ENCODE measurements at regions not wholly inside any gene's neighbourhood (a gene's known extent, or its start where the extent isn't known, plus 50 kb on each side); places are given as distances from the start of the nearest gene placed in this dataset.

DNA sequence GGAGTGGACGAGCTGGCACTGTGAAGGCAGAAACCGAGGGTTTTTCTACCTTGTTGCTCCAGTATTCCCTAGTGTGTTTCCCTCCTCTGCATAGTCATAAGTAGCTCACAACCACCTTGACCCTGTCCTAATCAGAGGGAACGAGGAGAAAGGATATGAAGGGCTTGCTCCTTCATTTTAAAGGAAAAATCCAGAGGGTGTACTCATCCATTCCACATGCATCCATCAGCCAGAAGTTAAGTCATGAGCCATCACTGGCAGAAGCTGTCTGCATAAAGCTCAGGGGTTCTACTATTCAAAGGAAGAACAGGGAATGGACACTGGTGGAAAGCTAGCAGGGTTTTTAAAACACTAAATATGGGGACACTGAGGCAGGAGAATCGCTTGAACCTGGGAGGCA lies 84.3 kb upstream of the FOXN3 start:
- DNase-seq (ENCODE audit: extremely low read depth in 1 of 2, low read depth in 1 of 2), result no peak

DNA sequence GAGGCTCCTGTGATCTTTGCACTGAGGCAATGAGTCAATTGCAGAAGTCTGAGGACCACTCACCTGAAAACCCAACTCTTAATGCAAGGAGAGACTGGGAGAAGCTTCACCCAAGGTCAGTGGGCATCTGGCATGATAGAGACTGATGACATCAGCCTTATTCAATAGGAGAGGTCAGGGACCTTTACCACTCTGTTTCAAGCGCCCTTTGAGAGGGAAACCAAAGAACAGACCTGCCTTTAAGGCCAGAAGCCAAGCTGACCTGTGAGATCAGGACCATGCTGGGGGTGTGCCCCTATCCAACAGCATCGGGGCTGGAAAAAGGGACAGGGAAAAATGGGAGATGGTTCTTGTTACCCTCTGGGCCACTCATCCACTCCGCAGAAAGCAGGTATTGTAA lies 83.3 kb upstream of the FOXN3 start:
- no peak for DNase-seq (ENCODE audit: extremely low read depth in 1 of 2, low read depth in 1 of 2)

DNA sequence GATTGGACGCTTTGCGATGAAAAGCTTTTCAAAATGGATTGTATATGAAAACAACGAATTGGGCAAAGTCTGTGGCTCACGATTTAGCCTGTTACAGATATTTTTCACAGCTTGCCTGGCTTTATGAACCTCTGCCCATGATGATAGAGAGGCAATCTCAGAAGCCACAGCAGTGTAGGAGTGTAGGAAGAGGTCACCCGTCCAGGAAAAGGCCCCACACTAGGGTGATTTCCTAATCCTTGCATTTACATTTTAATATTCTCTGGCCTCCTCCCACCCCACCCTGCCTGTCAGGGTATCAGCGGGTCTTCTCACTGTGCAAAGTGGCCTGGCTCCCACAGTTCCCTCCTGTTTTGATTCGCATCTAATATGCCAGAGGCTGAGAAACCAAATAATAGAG lies 81.8 kb upstream of the FOXN3 start:
- DNase-seq (ENCODE audit: extremely low read depth in 1 of 2, low read depth in 1 of 2), result no peak

DNA sequence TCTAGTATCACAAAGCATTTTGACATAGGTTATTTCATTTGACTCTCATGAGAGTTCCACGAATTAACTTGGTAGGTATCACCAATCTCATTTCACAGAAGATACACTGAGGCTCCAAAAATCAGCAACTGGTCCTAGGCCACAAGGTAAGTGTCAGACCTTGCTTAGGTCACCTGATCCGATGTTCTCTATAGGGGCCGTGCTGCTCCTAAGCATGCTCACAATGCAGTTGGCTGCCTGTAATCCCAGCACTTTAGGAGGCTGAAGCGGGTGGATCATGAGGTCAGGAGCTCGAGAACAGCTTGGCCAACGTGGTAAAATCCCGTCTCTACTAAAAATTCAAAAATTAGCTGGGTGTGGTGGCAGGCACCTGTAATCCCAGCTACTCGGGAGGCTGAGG lies 78.7 kb upstream of the FOXN3 start:
- DNase-seq (ENCODE audit: extremely low read depth in 1 of 2, low read depth in 1 of 2), result no peak

DNA sequence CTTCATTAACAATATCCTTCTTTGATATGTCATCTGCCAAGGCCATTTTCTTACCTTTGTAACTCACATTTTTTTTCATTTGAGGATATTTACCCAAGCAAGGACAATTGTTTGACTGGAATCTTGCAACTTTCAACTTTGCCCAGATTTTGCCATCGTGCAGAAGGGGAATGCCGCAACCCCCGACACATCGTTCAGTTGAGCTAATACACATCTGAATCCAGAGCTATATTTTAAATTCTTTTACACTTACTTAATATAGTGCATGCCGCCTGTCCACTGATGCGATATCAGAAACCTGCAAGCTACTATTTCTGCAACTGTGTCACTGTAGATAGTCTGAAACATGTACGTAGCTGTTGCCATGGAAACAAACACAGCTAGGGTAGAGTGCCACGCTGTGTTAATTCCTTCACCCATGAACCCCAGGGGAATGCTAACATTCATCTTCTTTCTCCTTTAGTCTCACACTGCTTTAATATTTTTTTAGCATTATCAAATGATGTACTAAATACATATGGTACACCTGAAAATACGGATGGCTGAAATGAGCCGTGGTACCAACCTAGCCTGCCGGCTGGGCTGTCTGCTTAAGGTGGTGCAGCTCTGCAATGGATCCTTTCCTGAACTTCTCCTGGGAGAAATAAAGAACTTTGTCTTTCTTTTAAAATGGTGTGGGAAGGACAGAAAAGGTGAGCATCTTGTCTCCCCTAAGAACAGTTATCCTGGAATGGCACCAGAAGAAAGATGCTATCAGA lies 77.0 kb upstream of the FOXN3 start:
- DNase-seq (ENCODE audit: extremely low read depth in 1 of 2, low read depth in 1 of 2), result no peak

DNA sequence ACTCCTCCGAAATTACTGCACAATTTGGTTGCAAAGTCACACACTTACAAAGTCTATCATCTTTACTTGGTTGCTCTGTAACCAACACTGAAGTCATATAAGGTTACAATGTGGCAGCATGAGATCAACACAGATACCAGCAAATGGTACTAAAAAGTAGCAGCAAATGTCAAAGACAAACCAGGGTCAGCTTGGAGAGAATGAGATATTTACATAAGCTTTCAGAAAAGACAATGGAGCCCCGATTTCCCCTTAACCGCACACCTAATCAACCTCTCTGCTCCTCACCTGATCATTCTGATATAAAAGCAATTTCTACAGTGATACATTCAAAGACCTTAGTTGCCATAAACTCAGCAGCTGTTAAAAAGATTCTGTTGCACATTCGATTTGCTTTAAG lies 76.4 kb upstream of the FOXN3 start:
- no peak for DNase-seq (ENCODE audit: extremely low read depth in 1 of 2, low read depth in 1 of 2)

DNA sequence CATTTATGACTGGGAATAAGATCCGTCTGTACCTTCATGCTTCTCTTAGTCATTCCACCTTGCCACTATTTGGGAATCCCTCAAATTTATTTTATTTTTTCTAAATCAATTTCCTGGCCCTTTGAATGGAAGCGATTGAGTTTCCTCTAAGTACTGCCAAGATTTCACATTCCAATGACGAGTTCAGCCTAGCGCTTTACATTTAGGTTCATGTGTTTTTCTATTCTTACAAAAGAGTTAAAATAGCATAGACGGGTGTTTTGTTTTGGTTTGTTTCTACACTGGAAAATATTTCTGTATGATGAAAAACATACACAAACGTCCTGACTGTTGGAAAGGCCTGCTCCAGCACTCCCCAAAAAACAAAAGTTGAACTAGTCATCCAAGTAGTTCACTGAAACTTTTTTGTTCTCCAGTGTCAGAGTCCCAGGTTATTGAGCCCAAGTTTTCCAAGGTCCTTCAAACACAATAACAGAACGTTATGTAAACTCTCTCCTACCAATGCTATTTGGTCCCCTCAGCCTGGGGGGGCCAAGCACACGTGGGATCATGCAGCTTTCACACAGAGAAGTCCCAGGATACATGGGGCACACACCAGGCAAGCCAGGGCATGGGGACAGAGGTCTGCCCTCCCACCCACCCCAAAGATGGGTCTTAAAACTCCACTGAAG lies 74.8 kb upstream of the FOXN3 start:
- no peak for DNase-seq (ENCODE audit: extremely low read depth in 1 of 2, low read depth in 1 of 2)

DNA sequence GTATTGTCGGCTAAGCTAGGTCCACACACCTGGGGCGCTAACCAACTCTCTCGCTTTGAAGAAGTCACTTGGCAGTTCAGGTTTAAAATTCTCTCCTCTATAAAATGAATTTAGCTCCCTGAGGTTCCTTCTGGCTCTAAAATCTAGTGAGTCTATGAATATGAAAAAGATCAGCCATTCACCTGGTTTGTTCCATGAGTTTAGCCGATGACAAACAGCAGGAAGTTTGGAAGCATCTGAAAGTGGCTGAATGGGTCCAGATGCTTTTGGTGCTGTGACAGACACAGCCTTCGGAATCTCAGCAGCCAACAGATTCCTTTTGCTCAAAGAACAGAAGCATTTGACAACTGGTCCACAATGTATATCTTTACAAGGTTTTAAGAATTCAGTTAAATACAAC lies 73.4 kb upstream of the FOXN3 start:
- no peak for DNase-seq (ENCODE audit: extremely low read depth in 1 of 2, low read depth in 1 of 2)

DNA sequence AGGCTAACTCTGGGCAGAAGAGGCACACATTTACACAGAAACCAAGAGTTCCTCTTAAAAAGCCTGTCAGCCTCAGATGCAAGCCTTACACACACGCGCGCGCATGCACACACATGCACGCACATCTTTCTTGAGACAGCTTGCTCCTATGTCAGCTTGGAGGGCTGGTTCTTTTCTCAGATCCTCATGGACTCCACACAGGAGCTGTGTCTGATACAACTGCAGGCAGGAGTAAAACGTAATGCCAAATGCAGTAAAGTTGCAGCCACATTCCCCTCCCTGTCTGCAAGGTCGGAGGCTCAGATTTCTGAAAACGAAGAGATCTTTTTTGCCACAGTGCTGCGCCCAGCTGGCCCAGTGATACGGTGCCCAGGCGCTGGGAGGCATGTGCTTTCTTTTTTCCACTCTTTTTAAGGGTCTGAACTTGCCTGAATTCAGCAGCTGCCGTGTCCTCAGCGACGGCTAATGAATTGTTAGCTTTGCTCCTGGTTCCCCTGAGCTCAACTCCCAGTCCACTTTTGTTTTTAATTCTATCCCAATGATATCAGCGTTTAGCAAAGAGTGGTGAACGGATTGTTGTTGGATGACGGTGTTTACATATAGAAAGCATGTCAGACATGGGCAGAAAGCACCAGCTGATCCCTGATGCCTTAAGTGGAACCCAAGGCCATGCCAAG lies 72.9 kb upstream of the FOXN3 start:
- no peak for DNase-seq (ENCODE audit: extremely low read depth in 1 of 2, low read depth in 1 of 2)

DNA sequence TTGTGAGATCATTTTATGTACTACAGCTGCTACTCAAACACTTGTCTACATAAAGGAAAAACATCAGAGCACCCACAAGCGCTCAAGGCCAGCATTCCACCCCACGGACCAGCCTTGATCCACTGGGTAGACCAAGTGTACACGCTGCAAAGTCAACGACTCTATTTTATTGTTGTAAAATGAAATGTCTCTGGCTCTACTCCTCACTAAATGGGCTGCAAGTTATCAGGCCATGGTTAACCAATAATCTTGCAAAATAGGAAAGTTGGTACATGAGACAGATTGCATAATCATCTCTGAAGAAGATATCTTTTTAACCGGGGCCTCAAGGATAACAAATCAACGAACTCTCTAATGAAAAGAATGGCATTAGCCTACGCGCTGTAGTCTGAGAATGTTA lies 69.9 kb upstream of the FOXN3 start:
- no peak for DNase-seq (ENCODE audit: extremely low read depth in 1 of 2, low read depth in 1 of 2)

DNA sequence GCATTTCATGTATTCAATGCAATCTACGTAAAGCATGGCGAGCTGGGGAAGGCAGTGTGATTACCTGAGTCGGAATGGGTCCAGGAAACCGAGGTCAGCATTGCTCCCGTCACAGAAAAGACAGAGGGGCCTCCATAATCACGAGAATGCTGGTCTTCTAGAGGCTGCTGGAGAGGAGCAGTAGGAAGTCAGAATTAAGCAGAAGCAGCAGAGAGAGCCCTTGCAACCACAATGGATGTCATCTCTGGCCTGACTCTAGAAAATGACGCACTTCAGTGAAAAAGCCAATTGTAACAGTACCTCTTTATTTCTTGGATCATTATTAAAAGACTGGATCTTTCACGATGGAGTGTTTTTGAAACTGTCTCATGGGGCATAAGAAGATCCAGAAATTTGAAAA lies 69.5 kb upstream of the FOXN3 start:
- no peak for DNase-seq (ENCODE audit: extremely low read depth in 1 of 2, low read depth in 1 of 2)

DNA sequence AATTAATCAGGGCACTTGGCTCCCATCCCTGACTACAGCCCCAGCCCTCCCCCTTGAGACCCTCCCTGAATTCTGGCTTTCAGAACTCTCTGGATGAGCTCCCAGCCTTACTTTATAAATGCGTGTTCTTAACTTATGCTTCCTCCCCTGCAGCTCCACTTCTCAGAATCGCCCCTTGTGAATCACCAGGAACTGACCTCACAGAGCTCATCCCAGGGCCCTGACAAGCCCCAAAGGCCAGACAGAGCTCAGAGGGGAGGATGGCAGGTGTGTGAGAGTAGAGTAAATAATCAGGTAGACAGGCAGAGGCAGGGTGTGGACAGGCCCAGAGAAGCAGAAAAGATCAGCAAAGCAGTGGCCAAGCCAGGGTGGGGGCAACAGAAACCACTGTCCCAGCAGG lies 68.2 kb upstream of the FOXN3 start:
- no peak for DNase-seq (ENCODE audit: extremely low read depth in 1 of 2, low read depth in 1 of 2)

DNA sequence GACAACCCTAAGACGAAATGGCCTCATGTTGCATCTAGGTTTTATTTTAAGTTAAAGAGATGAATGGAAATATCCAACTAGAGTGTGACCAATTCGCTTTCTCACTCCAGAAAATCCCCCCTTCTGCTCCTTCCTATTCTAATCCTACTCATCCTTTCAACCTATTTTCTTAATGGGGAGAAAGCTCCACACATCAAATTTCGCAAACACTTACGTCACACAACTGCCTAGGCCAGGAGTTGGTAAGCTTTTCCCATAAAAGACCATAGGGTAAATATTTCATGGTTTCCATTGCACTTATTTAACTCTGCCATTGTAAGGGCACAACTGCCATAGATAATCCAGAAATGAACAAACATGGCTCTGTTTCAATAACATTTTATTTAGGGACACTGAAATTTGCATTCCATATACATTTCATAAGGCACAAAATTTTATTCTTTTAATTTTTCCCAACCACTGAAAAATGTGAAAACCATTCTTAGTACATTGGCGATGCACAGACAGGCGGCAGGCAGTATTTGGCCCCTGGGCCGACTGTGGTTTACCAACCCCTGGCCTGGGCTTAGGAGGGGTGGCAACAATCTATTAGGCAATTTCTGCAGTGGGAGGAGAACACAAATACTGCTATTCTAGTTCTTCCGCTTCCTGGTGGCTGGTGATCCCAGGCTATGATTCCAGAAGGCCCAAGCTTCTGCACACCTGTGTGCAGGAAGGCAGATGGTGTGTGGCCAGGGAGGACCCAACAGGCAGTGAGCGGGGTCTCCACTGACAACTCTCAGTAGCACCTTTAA lies 67.2 kb upstream of the FOXN3 start:
- no peak for DNase-seq (ENCODE audit: extremely low read depth in 1 of 2, low read depth in 1 of 2)

DNA sequence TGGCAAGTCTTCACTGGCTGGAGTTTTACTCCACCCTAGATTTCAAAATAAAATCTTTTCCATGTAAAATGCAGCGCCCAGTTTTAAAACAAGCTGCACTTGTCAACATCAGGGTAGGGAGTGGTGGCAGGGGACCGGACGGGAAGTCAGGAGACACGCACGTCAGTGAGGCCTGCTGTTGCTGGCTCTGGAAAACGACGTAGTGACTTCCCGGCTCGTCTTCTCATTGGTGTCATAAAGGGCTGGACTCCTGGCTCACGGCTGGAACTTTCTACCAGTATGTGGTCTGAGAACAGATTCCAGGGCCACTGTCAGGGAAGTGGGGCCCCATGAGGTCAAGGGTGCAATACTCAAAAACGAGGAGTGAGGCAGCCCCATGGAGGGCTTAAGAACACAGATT lies 64.2 kb upstream of the FOXN3 start:
- no peak for DNase-seq (ENCODE audit: extremely low read depth in 1 of 2, low read depth in 1 of 2)

DNA sequence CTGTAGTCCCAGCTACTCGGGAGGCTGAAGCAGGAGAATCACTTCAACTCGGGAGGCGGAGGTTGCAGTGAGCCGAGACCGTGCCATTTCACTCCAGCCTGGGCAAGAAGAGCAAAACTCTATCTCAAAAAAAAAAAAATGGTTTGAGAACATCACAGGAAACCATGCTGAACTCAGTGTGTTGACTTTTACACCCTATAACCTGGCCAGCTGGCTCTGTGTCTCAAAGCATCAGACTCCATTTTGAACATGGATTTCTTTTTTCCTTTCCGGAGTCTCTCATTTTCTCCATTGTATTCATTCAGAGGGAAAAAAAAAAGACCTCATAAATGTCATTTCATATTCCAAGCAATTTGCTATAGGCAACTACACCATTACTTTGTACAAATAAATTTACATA lies 63.2 kb upstream of the FOXN3 start:
- no peak for DNase-seq (ENCODE audit: extremely low read depth in 1 of 2, low read depth in 1 of 2)

DNA sequence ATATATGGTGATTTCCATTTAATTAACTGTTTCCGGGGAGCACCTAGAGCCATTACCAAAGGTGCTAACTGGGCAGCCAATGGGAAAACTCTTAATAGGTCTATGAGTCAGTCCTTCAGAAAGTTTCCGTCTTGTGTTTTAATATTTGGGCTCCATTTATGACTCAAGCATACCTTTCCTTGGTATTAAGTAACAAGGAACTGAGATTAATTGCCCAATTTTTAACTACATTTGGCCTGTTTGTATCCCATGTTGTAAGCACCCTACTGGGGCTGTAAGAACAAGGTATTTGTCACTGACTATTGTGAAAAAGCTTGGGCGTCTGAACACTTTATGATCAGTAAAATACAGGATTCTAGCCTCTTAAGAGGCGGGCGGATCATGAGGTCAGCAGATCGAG lies 62.8 kb upstream of the FOXN3 start:
- no peak for DNase-seq (ENCODE audit: extremely low read depth in 1 of 2, low read depth in 1 of 2)

DNA sequence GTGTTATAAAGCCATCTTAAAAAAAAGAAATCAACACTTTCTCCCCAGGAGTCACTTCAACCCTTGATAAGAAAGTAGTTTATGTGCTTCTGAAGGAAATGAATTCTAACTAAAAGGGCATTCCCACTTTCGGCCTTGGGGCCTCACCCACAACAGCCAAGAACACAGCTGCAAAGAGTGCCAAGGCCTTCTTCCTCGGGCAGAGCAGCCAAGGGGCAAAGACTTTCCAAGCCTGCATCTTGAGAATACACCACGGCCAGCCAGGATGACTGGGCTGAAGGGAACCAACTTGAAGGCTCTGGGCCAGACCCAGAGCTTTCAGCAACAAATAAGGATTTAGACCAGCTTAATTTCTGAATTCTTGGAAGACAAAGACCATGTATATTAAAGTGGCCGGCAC lies 60.4 kb upstream of the FOXN3 start:
- no peak for DNase-seq (ENCODE audit: extremely low read depth in 1 of 2, low read depth in 1 of 2)

DNA sequence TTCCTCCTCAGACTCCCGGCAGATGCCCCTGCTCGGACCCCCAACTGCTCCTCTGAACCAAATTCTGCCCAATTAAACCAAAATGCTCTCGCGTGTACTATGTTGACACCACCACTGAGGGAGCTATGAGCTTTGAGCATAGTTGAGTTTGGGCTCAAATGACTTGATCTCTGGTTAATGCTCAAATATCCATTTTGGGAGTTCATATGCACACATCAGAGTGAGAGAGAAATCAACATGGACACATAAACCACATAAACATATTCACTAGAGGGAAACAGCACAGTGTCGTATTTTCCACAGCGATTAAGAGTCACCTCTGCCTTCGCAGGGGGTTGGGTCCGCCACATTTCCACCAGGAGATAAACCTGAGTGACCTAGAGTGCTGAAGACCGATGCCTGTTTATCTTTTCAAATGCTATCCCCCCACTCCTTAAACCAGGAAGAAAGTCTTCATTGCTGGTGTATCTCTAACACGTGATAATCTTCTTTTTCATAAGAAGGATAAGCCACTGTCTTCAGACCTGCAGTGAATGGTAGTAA lies 59.4 kb upstream of the FOXN3 start:
- no peak for DNase-seq (ENCODE audit: extremely low read depth in 1 of 2, low read depth in 1 of 2)

DNA sequence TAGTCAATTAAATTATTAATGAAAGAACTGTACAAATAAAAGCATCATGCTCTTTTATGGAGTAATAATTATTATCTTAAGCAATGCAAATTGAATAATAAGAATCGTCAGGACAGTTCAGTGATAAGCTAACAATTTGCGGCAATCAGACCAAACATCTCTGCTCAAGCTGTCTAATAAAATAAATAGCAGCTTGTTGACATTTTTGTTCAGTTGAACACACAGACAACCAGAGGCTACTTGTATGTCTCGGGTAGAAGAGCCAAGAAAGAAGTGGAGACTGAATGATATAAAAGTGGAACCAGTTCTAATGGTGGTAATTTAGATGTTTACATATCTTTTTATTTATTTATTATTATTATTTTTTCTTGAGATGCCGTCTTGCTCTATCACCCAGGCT lies 57.4 kb upstream of the FOXN3 start:
- no peak for DNase-seq (ENCODE audit: extremely low read depth in 1 of 2, low read depth in 1 of 2)

DNA sequence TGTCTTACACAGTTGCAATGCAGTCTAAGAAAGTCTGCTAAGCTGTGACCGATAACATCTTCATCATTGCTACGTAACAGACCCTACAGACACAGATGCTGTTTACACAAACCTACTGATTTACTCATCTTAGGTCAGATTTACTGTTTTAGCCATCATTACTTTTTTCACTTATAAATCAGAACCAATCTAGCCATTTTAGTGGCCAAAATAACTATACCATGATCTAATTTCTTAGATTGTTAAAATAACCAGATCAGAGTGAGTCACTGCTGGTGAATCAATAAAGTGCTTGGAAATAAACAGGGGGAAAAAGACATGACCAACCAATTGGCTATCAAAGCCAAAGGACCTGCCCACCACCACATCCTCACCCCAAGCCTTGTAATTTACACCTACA lies 57.0 kb upstream of the FOXN3 start:
- DNase-seq (ENCODE audit: extremely low read depth in 1 of 2, low read depth in 1 of 2), result no peak

DNA sequence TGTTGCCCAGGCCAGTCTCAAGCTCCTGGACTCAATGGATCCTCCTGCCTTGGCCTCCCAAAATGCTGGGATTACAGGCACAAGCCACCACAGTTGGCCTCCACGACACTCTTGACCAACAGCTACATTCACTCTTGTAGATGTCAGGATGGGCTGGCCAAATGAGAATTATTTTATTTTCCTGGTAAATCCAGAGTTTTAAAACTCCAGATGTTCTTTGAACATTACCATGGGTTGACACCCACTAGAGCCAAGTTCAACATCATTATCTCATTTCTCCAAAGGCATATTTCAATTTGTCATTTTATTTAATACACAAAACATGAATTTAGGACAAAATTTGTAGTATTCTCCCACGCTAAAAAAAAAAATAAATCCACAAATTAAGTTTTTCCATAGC lies 56.5 kb upstream of the FOXN3 start:
- DNase-seq (ENCODE audit: extremely low read depth in 1 of 2, low read depth in 1 of 2), result no peak

Data from activated CD8-positive, alpha-beta memory T cell treated with anti-CD3 and anti-CD28 coated beads for 1 hour (primary cell).